ENCODE measurements at regions not wholly inside any gene's neighbourhood (a gene's known extent, or its start where the extent isn't known, plus 50 kb on each side); places are given as distances from the start of the nearest gene placed in this dataset.
A peak's percentile ranks its signal among the peaks of the same experiment; 100 is the strongest.

DNA sequence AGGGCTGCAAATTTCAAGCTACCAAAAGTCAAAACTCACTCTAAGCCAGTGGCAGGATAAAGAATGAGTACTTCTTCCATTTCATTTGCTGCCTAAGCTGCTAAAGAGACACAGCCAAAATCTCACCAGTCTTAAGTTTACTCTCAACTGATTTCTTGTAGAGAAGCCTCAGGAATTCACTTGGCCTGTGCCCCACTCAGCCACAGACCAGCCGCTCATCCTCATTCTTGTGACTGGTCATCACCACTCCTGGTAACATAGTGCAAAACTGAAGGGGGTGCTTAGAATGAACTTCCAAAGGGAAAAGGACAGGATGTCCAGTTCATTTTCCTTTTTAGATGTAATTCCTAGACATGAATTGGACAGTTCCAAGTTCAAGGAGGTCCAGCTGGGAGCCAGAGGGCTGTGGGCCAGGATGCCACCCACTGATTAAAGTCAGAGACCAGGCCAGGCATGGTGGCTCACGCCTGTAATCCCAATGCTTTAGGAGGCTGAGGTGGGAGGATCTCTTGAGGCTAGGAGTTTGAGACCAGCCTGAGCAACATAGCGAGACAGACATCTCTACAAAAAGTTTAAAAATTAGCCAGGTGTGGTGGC lies 72.7 kb upstream of the RANBP3L start:
- peak overlapping the region in 2 of 4 donors; percentile 60 to 64 for H3K27ac ChIP-seq
- no peaks in the 10 kb centered on the region for H3K9me3 ChIP-seq
- H3K36me3 ChIP-seq: no peaks in the 10 kb centered on the region
- TF ChIP-seq EP300 (IDR thresholded peaks at IDR 0.05) (no peak), POLR2A (IDR thresholded peaks at IDR 0.05) (no peak)
- TF ChIP-seq, protein P1, sequence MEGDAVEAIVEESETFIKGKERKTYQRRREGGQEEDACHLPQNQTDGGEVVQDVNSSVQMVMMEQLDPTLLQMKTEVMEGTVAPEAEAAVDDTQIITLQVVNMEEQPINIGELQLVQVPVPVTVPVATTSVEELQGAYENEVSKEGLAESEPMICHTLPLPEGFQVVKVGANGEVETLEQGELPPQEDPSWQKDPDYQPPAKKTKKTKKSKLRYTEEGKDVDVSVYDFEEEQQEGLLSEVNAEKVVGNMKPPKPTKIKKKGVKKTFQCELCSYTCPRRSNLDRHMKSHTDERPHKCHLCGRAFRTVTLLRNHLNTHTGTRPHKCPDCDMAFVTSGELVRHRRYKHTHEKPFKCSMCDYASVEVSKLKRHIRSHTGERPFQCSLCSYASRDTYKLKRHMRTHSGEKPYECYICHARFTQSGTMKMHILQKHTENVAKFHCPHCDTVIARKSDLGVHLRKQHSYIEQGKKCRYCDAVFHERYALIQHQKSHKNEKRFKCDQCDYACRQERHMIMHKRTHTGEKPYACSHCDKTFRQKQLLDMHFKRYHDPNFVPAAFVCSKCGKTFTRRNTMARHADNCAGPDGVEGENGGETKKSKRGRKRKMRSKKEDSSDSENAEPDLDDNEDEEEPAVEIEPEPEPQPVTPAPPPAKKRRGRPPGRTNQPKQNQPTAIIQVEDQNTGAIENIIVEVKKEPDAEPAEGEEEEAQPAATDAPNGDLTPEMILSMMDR (IDR thresholded peaks at IDR 0.05): no peak
- no peak for DNase-seq (ENCODE audit: low spot score in 2 of 2)
- no peak overlapping the region for H3K4me3 ChIP-seq
- peaks cover 0 to 22% (median 6%) of the 10 kb centered on the region in 4 donors for H3K4me1 ChIP-seq
- H3K27me3 ChIP-seq: no peaks in the 10 kb centered on the region
- 82 to 87% methylated on average over 3 of the region's 3 CpGs for WGBS, 2 donors

DNA sequence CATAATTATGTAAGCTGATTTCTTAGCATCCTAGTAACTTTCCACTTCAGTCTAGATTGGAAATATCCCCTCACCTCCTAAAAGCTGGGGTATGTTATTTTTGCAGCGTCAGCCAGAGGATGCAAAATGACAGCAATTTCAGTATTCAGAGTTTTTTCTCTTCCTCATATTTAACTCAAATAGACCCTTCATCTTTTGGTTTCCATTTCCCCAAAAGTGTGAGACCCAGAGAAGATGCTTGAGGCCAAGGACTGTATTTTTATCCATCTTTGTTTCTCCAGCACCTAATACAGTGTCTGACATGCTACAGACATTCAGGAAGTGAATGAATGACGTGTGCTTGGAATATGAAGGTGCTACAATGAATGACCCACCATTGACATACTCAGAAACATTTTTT lies 75.5 kb upstream of the RANBP3L start:
- no peak overlapping the region for H3K27ac ChIP-seq
- peaks cover 0 to 22% (median 6%) of the 10 kb centered on the region in 4 donors for H3K4me1 ChIP-seq
- no peak overlapping the region for H3K4me3 ChIP-seq
- no peak for DNase-seq (ENCODE audit: low spot score in 2 of 2)
- H3K36me3 ChIP-seq: no peaks in the 10 kb centered on the region
- H3K9me3 ChIP-seq: no peaks in the 10 kb centered on the region
- WGBS, 2 donors: 53 to 58% methylated on average over 2 of the region's 2 CpGs
- no peaks in the 10 kb centered on the region for H3K27me3 ChIP-seq
- TF ChIP-seq, protein P1 (IDR thresholded peaks at IDR 0.05): no peak
- no peak for TF ChIP-seq POLR2A (IDR thresholded peaks at IDR 0.05)
- no peak for TF ChIP-seq EP300 (IDR thresholded peaks at IDR 0.05)

DNA sequence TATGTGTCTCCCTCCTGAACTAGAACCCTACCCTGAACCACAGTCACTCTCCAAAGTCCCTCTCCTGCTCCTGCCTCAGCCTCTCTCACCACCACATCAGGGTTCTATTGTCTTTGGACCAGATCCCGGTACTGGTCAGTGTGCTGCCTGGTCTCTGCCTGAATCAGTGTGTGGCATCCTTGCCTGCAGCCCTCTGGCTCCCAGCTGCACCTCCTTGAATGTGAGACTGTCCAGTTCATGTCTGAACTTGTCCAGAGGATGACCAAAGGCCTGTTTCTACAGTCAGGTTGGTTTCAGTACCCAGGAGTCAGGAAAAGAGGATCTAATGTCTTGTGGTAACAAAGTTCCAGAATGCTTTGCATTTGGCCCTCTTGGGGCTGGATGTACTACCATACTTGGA lies 76.8 kb upstream of the RANBP3L start:
- no peaks in the 10 kb centered on the region for H3K36me3 ChIP-seq
- DNase-seq (ENCODE audit: low spot score in 2 of 2): no peak
- H3K27me3 ChIP-seq: no peaks in the 10 kb centered on the region
- H3K9me3 ChIP-seq: no peaks in the 10 kb centered on the region
- 70 to 71% methylated on average over 1 of the region's 1 CpG for WGBS, 2 donors
- H3K4me3 ChIP-seq: no peak overlapping the region
- TF ChIP-seq POLR2A (IDR thresholded peaks at IDR 0.05) (no peak), EP300 (IDR thresholded peaks at IDR 0.05) (no peak)
- TF ChIP-seq, protein P1 (IDR thresholded peaks at IDR 0.05): no peak
- H3K27ac ChIP-seq: no peak overlapping the region
- peaks cover 0 to 12% (median 6%) of the 10 kb centered on the region in 4 donors for H3K4me1 ChIP-seq

DNA sequence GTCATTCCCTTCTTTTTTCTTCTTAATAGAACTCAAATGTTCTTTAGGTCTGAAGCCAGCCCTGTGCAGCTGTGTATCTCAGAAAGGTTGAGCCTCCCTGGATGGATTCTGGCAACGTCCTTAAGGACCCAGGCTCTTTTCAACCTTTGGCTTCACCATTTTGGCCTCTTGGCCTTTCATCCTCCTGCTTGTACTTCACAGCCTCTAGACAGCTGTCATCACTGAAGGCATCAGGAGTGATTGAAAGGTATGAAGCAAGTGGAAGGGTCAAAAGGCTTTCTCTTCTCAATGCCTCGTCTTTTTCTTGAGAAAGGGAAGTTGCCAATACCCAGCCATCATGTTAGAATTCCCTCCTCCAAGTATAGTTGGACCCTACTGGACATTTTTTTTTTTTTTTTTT lies 81.2 kb upstream of the RANBP3L start:
- Histone ChIP-seq H3K4me1 (no peaks in the 10 kb centered on the region), H3K36me3 (no peaks in the 10 kb centered on the region), H3K27me3 (no peaks in the 10 kb centered on the region), H3K4me3 (no peak overlapping the region), H3K9me3 (no peaks in the 10 kb centered on the region), H3K27ac (no peak overlapping the region)
- 69 to 77% methylated on average over 2 of the region's 2 CpGs for whole genome bisulfite sequencing, 2 donors
- no peak for TF ChIP-seq POLR2A (IDR thresholded peaks at IDR 0.05)
- TF ChIP-seq EP300 (IDR thresholded peaks at IDR 0.05): no peak
- TF ChIP-seq, protein P1 (IDR thresholded peaks at IDR 0.05): no peak
- no peak for DNase-seq (ENCODE audit: low spot score in 2 of 2)

DNA sequence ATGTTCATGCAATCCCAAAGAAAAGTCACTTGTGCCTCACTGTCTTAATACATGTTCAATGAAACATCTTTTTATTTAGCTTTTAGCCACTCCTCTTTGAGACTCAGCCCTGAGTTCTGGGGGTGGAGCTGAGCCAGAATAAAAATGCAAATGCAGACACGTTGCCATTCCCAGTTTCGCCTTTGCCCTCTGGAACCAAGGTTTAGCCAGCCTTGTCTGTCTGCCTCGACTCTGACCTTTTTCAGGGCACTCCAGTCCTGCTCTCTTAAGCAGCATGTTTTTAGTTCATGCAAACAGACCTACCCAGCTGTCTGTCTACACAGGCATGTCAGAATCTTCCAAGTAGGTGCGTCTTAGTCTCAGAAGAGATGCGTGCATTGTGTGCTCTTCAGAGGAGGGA lies 82.2 kb upstream of the RANBP3L start:
- H3K9me3 ChIP-seq: no peaks in the 10 kb centered on the region
- H3K27ac ChIP-seq: no peak overlapping the region
- H3K27me3 ChIP-seq: no peaks in the 10 kb centered on the region
- DNase-seq (ENCODE audit: low spot score in 2 of 2): no peak
- WGBS, 2 donors: 64 to 69% methylated on average over 5 of the region's 5 CpGs
- H3K4me1 ChIP-seq: no peaks in the 10 kb centered on the region
- H3K4me3 ChIP-seq: no peak overlapping the region
- no peak for TF ChIP-seq EP300 (IDR thresholded peaks at IDR 0.05)
- TF ChIP-seq, protein P1 (IDR thresholded peaks at IDR 0.05): no peak
- TF ChIP-seq POLR2A (IDR thresholded peaks at IDR 0.05): no peak
- H3K36me3 ChIP-seq: no peaks in the 10 kb centered on the region

All from tibial nerve (tissue), 4 donors.